ENCODE measurements at regions not wholly inside any gene's neighbourhood (a gene's known extent, or its start where the extent isn't known, plus 50 kb on each side); places are given as distances from the start of the nearest gene placed in this dataset.

DNA sequence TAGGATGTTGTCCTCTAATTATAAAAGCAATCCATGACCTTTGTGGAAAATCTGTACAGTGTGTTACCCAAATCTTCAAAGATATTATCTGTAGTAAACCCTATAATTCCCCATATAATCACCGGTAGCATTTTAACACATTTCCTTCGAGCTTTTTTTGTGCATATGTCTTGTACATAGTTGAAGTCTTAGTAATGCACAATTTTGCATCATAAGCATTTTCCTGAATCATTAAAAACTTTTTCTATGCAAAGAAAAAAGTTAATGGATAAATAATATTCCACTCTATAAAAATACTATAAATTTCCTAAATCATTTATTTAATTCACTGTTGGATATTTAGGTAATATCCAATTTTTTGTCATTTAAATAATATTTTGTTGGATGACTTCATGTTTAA lies 201.7 kb downstream of the RRAGC start:
- TF ChIP-seq, protein P1, sequence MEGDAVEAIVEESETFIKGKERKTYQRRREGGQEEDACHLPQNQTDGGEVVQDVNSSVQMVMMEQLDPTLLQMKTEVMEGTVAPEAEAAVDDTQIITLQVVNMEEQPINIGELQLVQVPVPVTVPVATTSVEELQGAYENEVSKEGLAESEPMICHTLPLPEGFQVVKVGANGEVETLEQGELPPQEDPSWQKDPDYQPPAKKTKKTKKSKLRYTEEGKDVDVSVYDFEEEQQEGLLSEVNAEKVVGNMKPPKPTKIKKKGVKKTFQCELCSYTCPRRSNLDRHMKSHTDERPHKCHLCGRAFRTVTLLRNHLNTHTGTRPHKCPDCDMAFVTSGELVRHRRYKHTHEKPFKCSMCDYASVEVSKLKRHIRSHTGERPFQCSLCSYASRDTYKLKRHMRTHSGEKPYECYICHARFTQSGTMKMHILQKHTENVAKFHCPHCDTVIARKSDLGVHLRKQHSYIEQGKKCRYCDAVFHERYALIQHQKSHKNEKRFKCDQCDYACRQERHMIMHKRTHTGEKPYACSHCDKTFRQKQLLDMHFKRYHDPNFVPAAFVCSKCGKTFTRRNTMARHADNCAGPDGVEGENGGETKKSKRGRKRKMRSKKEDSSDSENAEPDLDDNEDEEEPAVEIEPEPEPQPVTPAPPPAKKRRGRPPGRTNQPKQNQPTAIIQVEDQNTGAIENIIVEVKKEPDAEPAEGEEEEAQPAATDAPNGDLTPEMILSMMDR (IDR thresholded peaks at IDR 0.05; ENCODE audit: low read length) = no peak
- TF ChIP-seq EZH2 (IDR thresholded peaks at IDR 0.05; ENCODE audit: borderline replicate concordance, low read length) = no peak

All from OCI-LY1 (cell line).